Spleen (tissue), 11 donors: ENCODE measurements at regions not wholly inside any gene's neighbourhood (a gene's known extent, or its start where the extent isn't known, plus 50 kb on each side); places are given as distances from the start of the nearest gene placed in this dataset.

Source experiments
- DNase-seq: peaks from one replicate; pipeline ENCODE4 v3.0.0-alpha.2; 2020
- H3K27ac ChIP-seq, 8 donors: fragments of 200-600 bp; sonication (generic) in 7 of 8; 1 replicate in 4 of 8; 2 replicates in 4 of 8; pipeline versions ENCODE4 v1.5.0 to v1.8.0; 2016 to 2021; ENCODE audit warnings: inconsistent platforms in 4 of 8, mild to moderate bottlenecking in 4 of 8, moderate library complexity in 1 of 8
- H3K27me3 ChIP-seq, 7 donors: fragments of 200-600 bp; sonication (generic) in 6 of 7; replicated peaks in 1 of 7; 1 replicate in 4 of 7; 2 replicates in 3 of 7; pipeline versions ENCODE4 v1.5.0 to v1.8.0; 2016 to 2021; ENCODE audit warnings: inconsistent platforms in 3 of 7, mild to moderate bottlenecking in 1 of 7
- H3K36me3 ChIP-seq, 6 donors: fragments of 200-600 bp; sonication (generic) in 5 of 6; 1 replicate in 4 of 6; 2 replicates in 2 of 6; pipeline versions ENCODE4 v1.5.0 to v1.8.0; 2016 to 2021; ENCODE audit warnings: inconsistent platforms in 2 of 6
- H3K4me1 ChIP-seq, 6 donors: fragments of 200-600 bp; sonication (generic) in 5 of 6; 1 replicate in 3 of 6; 2 replicates in 3 of 6; pipeline versions ENCODE4 v1.5.0 to v1.8.0; 2016 to 2021; ENCODE audit warnings: inconsistent platforms in 3 of 6
- H3K4me3 ChIP-seq, 8 donors: fragments of 200-600 bp; sonication (generic) in 7 of 8; 1 replicate in 4 of 8; 2 replicates in 4 of 8; pipeline versions ENCODE4 v1.5.0 to v1.8.0; 2016 to 2021; ENCODE audit warnings: inconsistent platforms in 4 of 8, mild to moderate bottlenecking in 4 of 8, moderate library complexity in 2 of 8
- H3K9me3 ChIP-seq, 8 donors: fragments of 200-600 bp; sonication (generic) in 7 of 8; 1 replicate in 4 of 8; 2 replicates in 4 of 8; pipeline versions ENCODE4 v1.5.0 to v1.8.0; 2016 to 2021; ENCODE audit warnings: inconsistent platforms in 4 of 8
- CTCF ChIP-seq, 11 experiments: fragments of 200-600 bp in 7 of 11; fragments of 450-650 bp in 4 of 11; sonication (generic) in 4 of 11; IDR thresholded peaks in 8 of 11; conservative IDR thresholded peaks in 3 of 11; 1 replicate in 7 of 11; 2 replicates in 4 of 11; pipeline versions ENCODE4 v1.4.0 to v1.8.0; 2016 to 2021; ENCODE audit warnings: antibody characterized with exemption in 11 of 11, inconsistent platforms in 4 of 11, mild to moderate bottlenecking in 1 of 11
- POLR2A ChIP-seq, 3 donors: fragments of 450-650 bp; IDR thresholded peaks; one replicate each; pipeline ENCODE4 v1.5.1; 2017; ENCODE audit warnings: antibody characterized with exemption in 3 of 3, mild to moderate bottlenecking in 1 of 3
- POLR2AphosphoS5 ChIP-seq, 3 donors: sonication (generic); formaldehyde crosslinking; IDR thresholded peaks; one replicate each; pipeline ENCODE4 v1.5.1; 2017; ENCODE audit warnings: antibody characterized with exemption in 3 of 3
- WGBS, 5 donors: extraction: QIAGEN DNeasy Blood & Tissue Kit in 3 of 5; methylation state at CpG; one replicate each; pipeline versions ENCODE4 v1.1.5 to v1.1.7; 2013 to 2018; 5-methylcytosine and 5-hydroxymethylcytosine counted together
- intact Hi-C: fragments of 100-400 bp; cut with DNase I; formaldehyde crosslinking; loops from one replicate; pipeline ENCODE4 v1.15.0; 2023; ENCODE audit warnings: low total_unique reads
- donor health status: healthy with polysubstance abuse.
- donor health status: DM: no; HTN: no; CAD: no; lungs with moderate emphysema.
- donor health status: DM: no; HTN: no; CAD: no.
- donor health status: Bipolar disorder and iron deficiency.
- donor health status: healthy.
- donor health status: DM: no; HTN: no; CAD: no.
- donor health status: DM: yes; HTN: yes; CAD: no.

- H3K27ac ChIP-seq: no peak overlapping the region
- intact Hi-C loops: no loop called here
- no peaks in the 10 kb centered on the region for H3K4me1 ChIP-seq
- no peak overlapping the region for H3K4me3 ChIP-seq
- DNase-seq: no peak
- H3K27me3 ChIP-seq: no peaks in the 10 kb centered on the region
- 33 to 59% (median 47%) methylated on average over 1 of the region's 1 CpG for WGBS, 5 donors
- no peaks in the 10 kb centered on the region for H3K36me3 ChIP-seq
- H3K9me3 ChIP-seq: no peaks in the 10 kb centered on the region
- no peak for TF ChIP-seq POLR2AphosphoS5 (IDR thresholded peaks at IDR 0.05)
- TF ChIP-seq POLR2A (IDR thresholded peaks at IDR 0.05): no peak
- TF ChIP-seq CTCF (IDR thresholded peaks at IDR 0.05 in 8 of 11, conservative IDR thresholded peaks at IDR 0.05 in 3 of 11): no peak
Observed at GRCh38 chr7:159218170-159218569, 73.5 kb upstream of the VIPR2 start.

DNA sequence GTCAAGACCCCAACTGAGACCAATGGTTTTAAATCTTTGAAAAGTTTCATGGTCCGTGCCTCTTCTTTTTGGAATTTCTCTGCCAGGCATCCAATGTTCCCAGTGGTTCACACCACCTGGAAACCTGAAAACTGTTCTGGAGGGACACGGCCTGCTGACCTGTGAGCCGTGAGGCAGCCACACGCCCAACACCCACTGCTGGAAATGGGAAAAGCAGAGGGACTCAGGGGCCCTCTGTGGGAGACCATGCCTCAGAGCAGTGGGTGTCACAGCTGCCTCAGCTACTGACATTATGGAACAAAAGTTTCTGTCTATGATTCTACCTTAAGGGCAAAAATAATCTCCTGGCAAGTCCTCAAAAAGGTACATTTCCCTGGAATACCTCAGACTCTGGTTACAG lies 70.4 kb upstream of the VIPR2 start:
- 71 to 96% (median 89%) methylated on average over 4 of the region's 4 CpGs for WGBS, 5 donors
- H3K4me3 ChIP-seq: no peak overlapping the region
- intact Hi-C loops: no loop called here
- DNase-seq: no peak
- H3K27ac ChIP-seq: no peak overlapping the region
- peaks cover 0 to under 1% (median 0%) of the 10 kb centered on the region in 6 donors for H3K4me1 ChIP-seq
- no peaks in the 10 kb centered on the region for H3K9me3 ChIP-seq
- H3K27me3 ChIP-seq: no peaks in the 10 kb centered on the region
- H3K36me3 ChIP-seq: no peaks in the 10 kb centered on the region
- TF ChIP-seq POLR2A (IDR thresholded peaks at IDR 0.05) (no peak), CTCF (IDR thresholded peaks at IDR 0.05 in 8 of 11, conservative IDR thresholded peaks at IDR 0.05 in 3 of 11) (no peak), POLR2AphosphoS5 (IDR thresholded peaks at IDR 0.05) (no peak)

DNA sequence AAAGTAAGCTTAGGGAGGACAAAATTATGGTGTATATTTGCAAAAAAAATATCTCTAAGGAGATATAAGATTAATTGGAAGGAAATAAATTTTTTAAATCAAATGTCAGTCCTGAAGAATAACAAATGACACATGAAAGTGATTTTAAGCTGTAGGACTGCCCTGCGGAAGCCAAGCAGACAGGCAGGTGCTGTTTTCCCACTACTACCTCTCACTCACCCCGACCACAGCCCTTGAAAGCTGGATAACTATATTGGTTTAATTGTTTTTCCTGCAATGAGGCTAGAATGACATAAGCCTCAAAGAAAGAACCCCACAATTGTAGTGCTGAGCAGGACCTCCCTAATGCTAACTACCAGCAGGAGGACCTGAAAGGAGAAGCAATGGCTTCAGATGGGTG lies 68.6 kb upstream of the VIPR2 start:
- intact Hi-C loops: no loop called here
- no peak for DNase-seq
- WGBS, 5 donors: 72 to 86% (median 74%) methylated on average over 2 of the region's 2 CpGs

GRCh38 chr7:159212226-159212625 lies 67.6 kb upstream of the VIPR2 start:
- no peak overlapping the region for H3K4me3 ChIP-seq
- no peak overlapping the region for H3K27ac ChIP-seq
- 85 to 95% (median 89%) methylated on average over 4 of the region's 4 CpGs for WGBS, 5 donors
- H3K9me3 ChIP-seq: no peaks in the 10 kb centered on the region
- peaks cover 0 to 9% (median 0%) of the 10 kb centered on the region in 6 donors for H3K4me1 ChIP-seq
- TF ChIP-seq POLR2AphosphoS5 (IDR thresholded peaks at IDR 0.05): no peak
- no peak for TF ChIP-seq POLR2A (IDR thresholded peaks at IDR 0.05)
- H3K36me3 ChIP-seq: no peaks in the 10 kb centered on the region
- intact Hi-C loops: no loop called here
- H3K27me3 ChIP-seq: no peaks in the 10 kb centered on the region
- DNase-seq: no peak

More for the DNA sequence above, 68.6 kb upstream of the VIPR2 start:
- Histone ChIP-seq H3K4me3 (no peak overlapping the region), H3K27me3 (no peaks in the 10 kb centered on the region), H3K9me3 (no peaks in the 10 kb centered on the region), H3K4me1 (peaks cover 0 to 9% (median 0%) of the 10 kb centered on the region in 6 donors), H3K27ac (no peak overlapping the region), H3K36me3 (no peaks in the 10 kb centered on the region)
- TF ChIP-seq CTCF (IDR thresholded peaks at IDR 0.05 in 8 of 11, conservative IDR thresholded peaks at IDR 0.05 in 3 of 11) (no peak), POLR2AphosphoS5 (IDR thresholded peaks at IDR 0.05) (no peak), POLR2A (IDR thresholded peaks at IDR 0.05) (no peak)
